ENCODE measurements at regions not wholly inside any gene's neighbourhood (a gene's known extent, or its start where the extent isn't known, plus 50 kb on each side); places are given as distances from the start of the nearest gene placed in this dataset.

GRCh38 chr5:155765715-155766114 is 561.2 kb upstream of the SGCD start:
- Histone ChIP-seq H2AFZ (ENCODE audit: low read depth, low read length) (no peak overlapping the region), H4K20me1 (replicated peaks; ENCODE audit: control insufficient read depth, insufficient read depth, low read length) (no peaks in the 10 kb centered on the region), H3K27me3 (ENCODE audit: control insufficient read depth in 2 of 2, insufficient read depth in 2 of 2, low read length in 2 of 2) (no peaks in the 10 kb centered on the region), H3K36me3 (ENCODE audit: control insufficient read depth, insufficient read depth, low read length) (no peaks in the 10 kb centered on the region), H3K4me1 (replicated peaks in 1 of 2; ENCODE audit: control insufficient read depth in 2 of 2, insufficient read depth in 2 of 2, low read length in 2 of 2) (no peaks in the 10 kb centered on the region), H3K27ac (ENCODE audit: extremely low read depth, low read depth, low read length) (no peak overlapping the region), H3K4me3 (no peak overlapping the region), H3K79me2 (ENCODE audit: control insufficient read depth, insufficient read depth, low read length) (no peaks in the 10 kb centered on the region), H3K9ac (ENCODE audit: insufficient read depth in 1 of 2, low read depth in 2 of 2, low read length in 2 of 2) (no peak overlapping the region), H3K9me1 (ENCODE audit: control insufficient read depth, insufficient read depth, low read length) (no peaks in the 10 kb centered on the region), H3K9me3 (replicated peaks; ENCODE audit: control insufficient read depth, insufficient read depth, low read depth, low read length) (peaks cover 5% of the 10 kb centered on the region), H3K4me2 (ENCODE audit: insufficient read depth, low read length) (no peak overlapping the region)
- 0% methylated on average over 2 of the region's 2 CpGs for WGBS (ENCODE audit: insufficient coverage, low coverage, missing lambda C conversion rate)
- BruUV-seq (replicated peaks): no TSS peak
- no peak for FAIRE-seq
- POLR2A ChIA-PET: interaction anchor here (0.6 kb wide), 1 partner anchor 720 kb away, joined by 3 read pairs; no protein-coding TSS in a partner anchor
- intact Hi-C loops (cut with micrococcal nuclease) (no loop called here), in situ Hi-C loops (cut with MboI) (no loop called here)
- DNase-seq (ENCODE audit: extremely low read depth in 1 of 4, low spot score in 3 of 4): no peak
- no peak for ATAC-seq
- CTCF ChIA-PET (ENCODE audit: low intra/inter-chr PET ratio): no interaction called here
- no peak for TF ChIP-seq ZHX1 (conservative IDR thresholded peaks at IDR 0.05; ENCODE audit: low read length)
- no peak for TF ChIP-seq RBBP5 (IDR thresholded peaks at IDR 0.05; ENCODE audit: borderline replicate concordance, insufficient read depth, low read length, poor library complexity, severe bottlenecking)
- no peak for TF ChIP-seq UBTF (IDR thresholded peaks at IDR 0.05; ENCODE audit: borderline replicate concordance in 1 of 2, low read depth in 2 of 2, low read length in 2 of 2)
- no peak for TF ChIP-seq MAX (CRISPR knock-in tag; IDR thresholded peaks at IDR 0.05)
- no peak for TF ChIP-seq ETV1 (tag; conservative IDR thresholded peaks at IDR 0.05; ENCODE audit: low read depth)
- no peak for TF ChIP-seq ELK1 (CRISPR knock-in tag; IDR thresholded peaks at IDR 0.05)
- no peak for TF ChIP-seq TFAP4 (CRISPR knock-in tag; IDR thresholded peaks at IDR 0.05; ENCODE audit: borderline replicate concordance)
- TF ChIP-seq HDAC1 (IDR thresholded peaks at IDR 0.05): no peak
- no peak for TF ChIP-seq KLF6 (CRISPR knock-in tag; IDR thresholded peaks at IDR 0.05; ENCODE audit: borderline replicate concordance)
- no peak for TF ChIP-seq ZNF699 (CRISPR knock-in tag; IDR thresholded peaks at IDR 0.05; ENCODE audit: insufficient replicate concordance)
- no peak for TF ChIP-seq STAT6 (CRISPR knock-in tag; IDR thresholded peaks at IDR 0.05)
